ENCODE measurements at regions not wholly inside any gene's neighbourhood (a gene's known extent, or its start where the extent isn't known, plus 50 kb on each side); places are given as distances from the start of the nearest gene placed in this dataset.

DNA sequence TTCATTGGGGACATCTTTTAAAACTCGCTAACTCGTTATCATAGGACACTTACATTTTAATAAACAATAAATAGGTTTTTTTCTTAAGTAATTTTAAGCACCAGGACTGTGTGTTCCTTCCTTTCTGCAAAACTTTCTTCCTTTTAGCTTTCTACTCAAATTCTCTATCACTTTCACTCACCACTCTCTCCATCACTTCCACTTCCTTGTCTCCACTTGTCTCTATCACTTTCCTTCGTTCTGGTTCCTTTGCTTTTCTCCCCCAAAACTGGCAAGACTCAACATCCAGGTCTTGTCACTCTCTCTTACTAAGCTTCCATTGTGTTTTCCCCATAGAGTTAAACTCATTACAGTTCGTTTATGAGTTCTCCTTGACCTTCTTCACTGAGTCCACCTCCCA, 99.0 kb downstream of the ZPLD1 start:
- H3K4me3 Mint-ChIP-seq (ENCODE audit: unreplicated experiment): no peak overlapping the region
- no peak for DNase-seq (ENCODE audit: unreplicated experiment)
- H3K4me1 Mint-ChIP-seq (ENCODE audit: insufficient read depth, unreplicated experiment): peaks cover 24% of the 10 kb centered on the region
- H3K27me3 Mint-ChIP-seq (ENCODE audit: insufficient read depth, unreplicated experiment): no peaks in the 10 kb centered on the region
- POLR2A ChIA-PET: interaction anchor here (0.5 to 1.6 kb wide), 2 partner anchors 227 to 305 kb away, joined by 5 to 6 read pairs; no protein-coding TSS in a partner anchor
- H3K9me3 Mint-ChIP-seq (ENCODE audit: unreplicated experiment): no peaks in the 10 kb centered on the region
- CTCF ChIA-PET: interaction anchor here (0.8 to 19.7 kb wide), 4 partner anchors 9 to 309 kb away, joined by 3 to 672 read pairs (median 4); no protein-coding TSS in a partner anchor
- no peaks in the 10 kb centered on the region for H3K36me3 Mint-ChIP-seq (ENCODE audit: insufficient read depth, unreplicated experiment)
- no TSS peak for BruUV-seq (replicated peaks)
- H3K27ac Mint-ChIP-seq (ENCODE audit: low read depth, unreplicated experiment): no peak overlapping the region
- intact Hi-C loops (cut with micrococcal nuclease): loop anchor here (10.0 kb wide), 1 partner anchor 179 kb away; no protein-coding TSS in a partner anchor
- TF ChIP-seq, protein P1, sequence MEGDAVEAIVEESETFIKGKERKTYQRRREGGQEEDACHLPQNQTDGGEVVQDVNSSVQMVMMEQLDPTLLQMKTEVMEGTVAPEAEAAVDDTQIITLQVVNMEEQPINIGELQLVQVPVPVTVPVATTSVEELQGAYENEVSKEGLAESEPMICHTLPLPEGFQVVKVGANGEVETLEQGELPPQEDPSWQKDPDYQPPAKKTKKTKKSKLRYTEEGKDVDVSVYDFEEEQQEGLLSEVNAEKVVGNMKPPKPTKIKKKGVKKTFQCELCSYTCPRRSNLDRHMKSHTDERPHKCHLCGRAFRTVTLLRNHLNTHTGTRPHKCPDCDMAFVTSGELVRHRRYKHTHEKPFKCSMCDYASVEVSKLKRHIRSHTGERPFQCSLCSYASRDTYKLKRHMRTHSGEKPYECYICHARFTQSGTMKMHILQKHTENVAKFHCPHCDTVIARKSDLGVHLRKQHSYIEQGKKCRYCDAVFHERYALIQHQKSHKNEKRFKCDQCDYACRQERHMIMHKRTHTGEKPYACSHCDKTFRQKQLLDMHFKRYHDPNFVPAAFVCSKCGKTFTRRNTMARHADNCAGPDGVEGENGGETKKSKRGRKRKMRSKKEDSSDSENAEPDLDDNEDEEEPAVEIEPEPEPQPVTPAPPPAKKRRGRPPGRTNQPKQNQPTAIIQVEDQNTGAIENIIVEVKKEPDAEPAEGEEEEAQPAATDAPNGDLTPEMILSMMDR (IDR thresholded peaks at IDR 0.05; ENCODE audit: unreplicated experiment): no peak

DNA sequence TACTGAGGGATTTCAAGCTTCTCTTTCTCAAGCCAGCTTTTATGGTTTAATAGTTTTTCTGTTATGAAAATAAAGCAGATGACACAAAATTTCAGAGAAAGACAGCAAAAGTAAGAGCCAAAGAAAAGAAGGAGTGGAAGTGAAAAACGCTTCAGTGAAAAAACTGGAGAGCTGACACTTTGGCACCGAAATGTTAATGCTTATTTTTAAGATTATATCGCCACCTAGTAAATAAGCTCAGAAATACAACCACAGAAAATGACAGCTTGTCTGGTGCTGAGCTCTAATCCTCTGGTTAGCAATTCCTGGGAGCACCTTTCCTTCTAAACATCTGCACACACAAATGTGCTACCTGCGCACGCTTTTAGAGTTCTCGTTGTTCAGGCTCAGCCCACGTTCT, 101.6 kb downstream of the ZPLD1 start:
- H3K27me3 Mint-ChIP-seq (ENCODE audit: insufficient read depth, unreplicated experiment): no peaks in the 10 kb centered on the region
- H3K4me1 Mint-ChIP-seq (ENCODE audit: insufficient read depth, unreplicated experiment): peaks cover 16% of the 10 kb centered on the region
- BruUV-seq (replicated peaks): no TSS peak
- H3K9me3 Mint-ChIP-seq (ENCODE audit: unreplicated experiment): no peaks in the 10 kb centered on the region
- intact Hi-C loops (cut with micrococcal nuclease): loop anchor here (1.0 to 10.0 kb wide), 5 partner anchors 70 to 724 kb away; no protein-coding TSS in a partner anchor
- no peaks in the 10 kb centered on the region for H3K36me3 Mint-ChIP-seq (ENCODE audit: insufficient read depth, unreplicated experiment)
- POLR2A ChIA-PET: interaction anchor here (0.8 to 2.3 kb wide), 3 partner anchors 159 to 307 kb away, joined by 3 to 35 read pairs (median 6); no protein-coding TSS in a partner anchor
- TF ChIP-seq, protein P1 (IDR thresholded peaks at IDR 0.05; ENCODE audit: unreplicated experiment): peak; percentile 48
- DNase-seq (ENCODE audit: unreplicated experiment): peak; percentile 55
- H3K4me3 Mint-ChIP-seq (ENCODE audit: unreplicated experiment): no peak overlapping the region
- CTCF ChIA-PET: interaction anchor here (0.6 to 19.7 kb wide), 21 partner anchors 9 to 755 kb away, joined by 3 to 672 read pairs (median 4); no protein-coding TSS in a partner anchor
- no peak overlapping the region for H3K27ac Mint-ChIP-seq (ENCODE audit: low read depth, unreplicated experiment)

DNA sequence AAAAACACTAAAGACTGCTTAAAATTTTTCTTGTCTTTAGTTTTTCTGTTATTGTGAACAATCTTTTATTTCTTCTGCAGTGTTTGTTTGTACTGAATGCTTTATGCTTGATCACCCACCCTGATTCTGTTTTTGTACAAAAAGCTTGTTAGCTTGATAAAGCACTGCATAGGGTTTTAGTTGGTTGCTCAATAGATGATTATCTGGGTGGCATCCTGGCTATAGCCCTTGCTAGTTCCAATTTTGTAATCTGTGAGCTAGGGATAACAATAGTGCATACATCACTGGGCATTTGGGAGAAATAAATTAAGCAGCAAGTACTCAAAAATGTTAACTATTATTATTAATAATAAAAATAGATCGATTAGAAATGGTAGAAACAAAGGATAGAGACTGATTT, 102.3 kb downstream of the ZPLD1 start:
- Mint-ChIP-seq H3K4me3 (ENCODE audit: unreplicated experiment) (no peak overlapping the region), H3K27me3 (ENCODE audit: insufficient read depth, unreplicated experiment) (no peaks in the 10 kb centered on the region), H3K27ac (ENCODE audit: low read depth, unreplicated experiment) (no peak overlapping the region), H3K36me3 (ENCODE audit: insufficient read depth, unreplicated experiment) (no peaks in the 10 kb centered on the region), H3K4me1 (ENCODE audit: insufficient read depth, unreplicated experiment) (peaks cover 13% of the 10 kb centered on the region), H3K9me3 (ENCODE audit: unreplicated experiment) (no peaks in the 10 kb centered on the region)
- intact Hi-C loops (cut with micrococcal nuclease): loop anchor here (2.0 to 10.0 kb wide), 3 partner anchors 70 to 725 kb away; no protein-coding TSS in a partner anchor
- ChIA-PET POLR2A (interaction anchor here (1.9 to 2.3 kb wide), 2 partner anchors 301 to 308 kb away, joined by 6 to 35 read pairs; no protein-coding TSS in a partner anchor), CTCF (interaction anchor here (0.5 to 19.7 kb wide), 14 partner anchors 9 to 734 kb away, joined by 3 to 672 read pairs (median 8); no protein-coding TSS in a partner anchor)
- TF ChIP-seq, protein P1 (IDR thresholded peaks at IDR 0.05; ENCODE audit: unreplicated experiment): no peak
- DNase-seq (ENCODE audit: unreplicated experiment): no peak
- no TSS peak for BruUV-seq (replicated peaks)

DNA sequence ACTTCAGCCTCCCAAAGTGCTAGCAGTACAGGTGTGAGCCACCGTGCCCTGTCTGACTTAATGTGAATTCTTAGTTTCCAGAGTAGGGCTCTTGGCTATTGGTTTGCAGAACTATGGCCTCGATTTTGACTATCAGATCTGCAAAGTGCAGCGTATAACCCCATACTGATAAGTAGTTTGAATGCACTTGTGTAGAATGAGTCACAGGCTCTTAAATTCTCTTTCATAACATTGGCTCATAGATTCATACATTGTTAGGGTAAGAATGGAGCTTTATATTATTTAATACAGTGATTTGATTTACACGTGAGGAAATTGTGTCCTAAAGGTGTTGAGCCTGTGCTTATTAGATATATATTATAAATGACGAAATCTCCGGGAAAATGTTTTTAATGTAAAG, 109.9 kb downstream of the ZPLD1 start:
- no peaks in the 10 kb centered on the region for H3K9me3 Mint-ChIP-seq (ENCODE audit: unreplicated experiment)
- DNase-seq (ENCODE audit: unreplicated experiment): no peak
- TF ChIP-seq, protein P1 (IDR thresholded peaks at IDR 0.05; ENCODE audit: unreplicated experiment): no peak
- H3K36me3 Mint-ChIP-seq (ENCODE audit: insufficient read depth, unreplicated experiment): no peaks in the 10 kb centered on the region
- H3K27me3 Mint-ChIP-seq (ENCODE audit: insufficient read depth, unreplicated experiment): peaks cover 8% of the 10 kb centered on the region
- H3K4me3 Mint-ChIP-seq (ENCODE audit: unreplicated experiment): no peak overlapping the region
- POLR2A ChIA-PET: no interaction called here
- CTCF ChIA-PET: interaction anchor here (0.6 to 19.7 kb wide), 3 partner anchors 311 to 766 kb away, joined by 3 to 672 read pairs (median 3); partner anchors contain the start of gene NXPE3
- H3K4me1 Mint-ChIP-seq (ENCODE audit: insufficient read depth, unreplicated experiment): no peaks in the 10 kb centered on the region
- no peak overlapping the region for H3K27ac Mint-ChIP-seq (ENCODE audit: low read depth, unreplicated experiment)
- intact Hi-C loops (cut with micrococcal nuclease): no loop called here
- no TSS peak for BruUV-seq (replicated peaks)
